NCI-H510A (cell line): ENCODE measurements at regions not wholly inside any gene's neighbourhood (a gene's known extent, or its start where the extent isn't known, plus 50 kb on each side); places are given as distances from the start of the nearest gene placed in this dataset.

ENCODE experiments used
- DNase-seq: peaks from one replicate; lab custom pipeline; 2025; lab: John Stamatoyannopoulos, UW

- no peak for DNase-seq
Observed at GRCh38 chr3:18883571-18883970, 264.7 kb upstream of the KCNH8 start.

- no peak for DNase-seq
Observed at GRCh38 chr3:18880691-18881090, 267.6 kb upstream of the KCNH8 start.

GRCh38 chr3:18872466-18872865, 275.8 kb upstream of the KCNH8 start:
- no peak for DNase-seq

GRCh38 chr3:18870642-18871041, 277.7 kb upstream of the KCNH8 start:
- DNase-seq, result no peak

- DNase-seq, result no peak
Observed at GRCh38 chr3:18870074-18870640, 278.2 kb upstream of the KCNH8 start.

GRCh38 chr3:18868911-18869689, 279.2 kb upstream of the KCNH8 start:
- DNase-seq, result no peak

GRCh38 chr3:18866899-18867298, 281.4 kb upstream of the KCNH8 start:
- DNase-seq, result no peak

- DNase-seq, result no peak
Observed at GRCh38 chr3:18864933-18865731, 283.2 kb upstream of the KCNH8 start.

GRCh38 chr3:18862077-18862476, 286.2 kb upstream of the KCNH8 start:
- DNase-seq, result no peak

- no peak for DNase-seq
Observed at GRCh38 chr3:18861137-18861536, 287.2 kb upstream of the KCNH8 start.

- DNase-seq, result no peak
Observed at GRCh38 chr3:18853269-18853668, 295.0 kb upstream of the KCNH8 start.

GRCh38 chr3:18847583-18848197, 300.6 kb upstream of the KCNH8 start:
- DNase-seq, result no peak

- no peak for DNase-seq
Observed at GRCh38 chr3:18843983-18844382, 304.3 kb upstream of the KCNH8 start.

GRCh38 chr3:18843188-18843587, 305.1 kb upstream of the KCNH8 start:
- no peak for DNase-seq

GRCh38 chr3:18841422-18842343, 306.6 kb upstream of the KCNH8 start:
- no peak for DNase-seq

- DNase-seq, result no peak
Observed at GRCh38 chr3:18840535-18841137, 307.7 kb upstream of the KCNH8 start.

GRCh38 chr3:18838758-18839157, 309.6 kb upstream of the KCNH8 start:
- DNase-seq, result no peak

- no peak for DNase-seq
Observed at GRCh38 chr3:18837137-18837755, 311.1 kb upstream of the KCNH8 start.

- DNase-seq, result no peak
Observed at GRCh38 chr3:18835021-18835420, 313.3 kb upstream of the KCNH8 start.

- no peak for DNase-seq
Observed at GRCh38 chr3:18830087-18830486, 318.2 kb upstream of the KCNH8 start.

GRCh38 chr3:18828637-18829036, 319.7 kb upstream of the KCNH8 start:
- DNase-seq, result no peak
